Spleen (tissue), 7 donors: ENCODE measurements at regions not wholly inside any gene's neighbourhood (a gene's known extent, or its start where the extent isn't known, plus 50 kb on each side); places are given as distances from the start of the nearest gene placed in this dataset.
"Not testable (repeated sequence)": the region's sequence is repeated elsewhere in the genome, so short reads cannot be mapped to it uniquely, and the experiment has no call there.

Source experiments
- CTCF ChIP-seq, 11 experiments: fragments of 200-600 bp in 7 of 11; fragments of 450-650 bp in 4 of 11; sonication (generic) in 4 of 11; IDR thresholded peaks in 8 of 11; conservative IDR thresholded peaks in 3 of 11; 1 replicate in 7 of 11; 2 replicates in 4 of 11; pipeline versions ENCODE4 v1.4.0 to v1.8.0; 2016 to 2021; ENCODE audit warnings: antibody characterized with exemption in 11 of 11, inconsistent platforms in 4 of 11, mild to moderate bottlenecking in 1 of 11
- POLR2A ChIP-seq, 3 donors: fragments of 450-650 bp; IDR thresholded peaks; one replicate each; pipeline ENCODE4 v1.5.1; 2017; ENCODE audit warnings: antibody characterized with exemption in 3 of 3, mild to moderate bottlenecking in 1 of 3
- POLR2AphosphoS5 ChIP-seq, 3 donors: sonication (generic); formaldehyde crosslinking; IDR thresholded peaks; one replicate each; pipeline ENCODE4 v1.5.1; 2017; ENCODE audit warnings: antibody characterized with exemption in 3 of 3
- donor health status: DM: no; HTN: no; CAD: no; lungs with moderate emphysema.
- donor health status: DM: no; HTN: no; CAD: no.
- donor health status: DM: no; HTN: no; CAD: no.

GRCh38 chr7:46904523-46904922, 677.4 kb downstream of the TNS3 start:
- TF ChIP-seq CTCF (IDR thresholded peaks at IDR 0.05 in 8 of 11, conservative IDR thresholded peaks at IDR 0.05 in 3 of 11); POLR2AphosphoS5 (IDR thresholded peaks at IDR 0.05); POLR2A (IDR thresholded peaks at IDR 0.05): not testable (repeated sequence)
